Heart left ventricle (tissue), 13 donors: ENCODE measurements at regions not wholly inside any gene's neighbourhood (a gene's known extent, or its start where the extent isn't known, plus 50 kb on each side); places are given as distances from the start of the nearest gene placed in this dataset.

ENCODE experiments used
- POLR2A ChIP-seq, 2 donors: fragments of 450-650 bp; IDR thresholded peaks; one replicate each; pipeline ENCODE4 v1.6.1; 2017; ENCODE audit warnings: antibody characterized with exemption in 2 of 2, mild to moderate bottlenecking in 2 of 2, moderate library complexity in 2 of 2
- TF ChIP-seq, protein P1 (sequence below), 12 donors: fragments of 200-600 bp; sonication (generic) in 4 of 12; IDR thresholded peaks; one replicate each; pipeline versions ENCODE4 v1.5.0 to v1.8.0; 2018 to 2022; ENCODE audit warnings: antibody characterized with exemption in 12 of 12, mild to moderate bottlenecking in 5 of 12
- donor health status: ischemic (EF 13 %, LVEDD 7.1; RV severe dilation, severe dysfunction).
- donor health status: DM: no; HTN: yes; CAD: no.
- donor health status: DM: no; HTN: no; CAD: no.
- donor health status: ischemic (EF 25% LVEDD 6.9; RV normal size, moderate dysfunction).
- donor health status: ischemic (EF 25% LVEDD 5.7; RV mildly dilated, moderate dysfunction).
- donor health status: ischemic (EF 35%, LVEDD 5.7; RV mildly dilated, moderate dysfunction).
- donor health status: nonischemic (EF 11% LVEDD 7.7; RV severe dilation, severe dysfunction).
- donor health status: DM: yes; HTN: yes; CAD: no.
- donor health status: PGD.
- donor health status: ischemic (EF 29% LVEDD 5.4; RV normal size, mild dysfunction).
- donor health status: nonischemic (EF 23%, LVEDD 6.1; RV moderate dilation, normal function).

DNA sequence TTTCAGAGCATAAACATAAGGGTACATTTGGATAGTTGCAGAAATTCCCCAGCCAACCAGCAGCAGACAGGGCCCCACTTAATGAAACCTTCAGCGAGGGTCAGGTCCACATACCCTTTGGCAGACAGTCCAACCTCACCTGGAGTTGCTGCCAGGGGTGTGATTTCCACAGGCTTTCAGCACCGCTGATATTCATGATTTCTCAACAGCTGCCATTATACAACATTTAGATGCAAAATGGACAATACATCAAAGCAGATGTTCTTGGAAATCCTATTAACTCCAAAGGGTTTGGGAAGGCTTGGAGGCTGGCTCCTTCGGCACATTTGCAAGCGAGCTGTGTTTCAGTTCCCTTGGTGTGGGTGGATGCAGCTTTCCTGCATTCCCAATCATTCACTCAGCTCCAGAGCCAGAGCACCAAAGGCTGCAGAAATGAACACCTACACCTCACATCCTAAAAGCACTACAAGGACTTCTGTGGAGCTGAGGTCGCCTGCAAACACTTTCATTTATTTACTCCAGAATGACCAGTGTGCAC is 147.2 kb upstream of the VSTM2B start:
- TF ChIP-seq POLR2A (IDR thresholded peaks at IDR 0.05) = no peak
- TF ChIP-seq, protein P1, sequence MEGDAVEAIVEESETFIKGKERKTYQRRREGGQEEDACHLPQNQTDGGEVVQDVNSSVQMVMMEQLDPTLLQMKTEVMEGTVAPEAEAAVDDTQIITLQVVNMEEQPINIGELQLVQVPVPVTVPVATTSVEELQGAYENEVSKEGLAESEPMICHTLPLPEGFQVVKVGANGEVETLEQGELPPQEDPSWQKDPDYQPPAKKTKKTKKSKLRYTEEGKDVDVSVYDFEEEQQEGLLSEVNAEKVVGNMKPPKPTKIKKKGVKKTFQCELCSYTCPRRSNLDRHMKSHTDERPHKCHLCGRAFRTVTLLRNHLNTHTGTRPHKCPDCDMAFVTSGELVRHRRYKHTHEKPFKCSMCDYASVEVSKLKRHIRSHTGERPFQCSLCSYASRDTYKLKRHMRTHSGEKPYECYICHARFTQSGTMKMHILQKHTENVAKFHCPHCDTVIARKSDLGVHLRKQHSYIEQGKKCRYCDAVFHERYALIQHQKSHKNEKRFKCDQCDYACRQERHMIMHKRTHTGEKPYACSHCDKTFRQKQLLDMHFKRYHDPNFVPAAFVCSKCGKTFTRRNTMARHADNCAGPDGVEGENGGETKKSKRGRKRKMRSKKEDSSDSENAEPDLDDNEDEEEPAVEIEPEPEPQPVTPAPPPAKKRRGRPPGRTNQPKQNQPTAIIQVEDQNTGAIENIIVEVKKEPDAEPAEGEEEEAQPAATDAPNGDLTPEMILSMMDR (IDR thresholded peaks at IDR 0.05) = no peak
